SK-N-DZ (cell line): ENCODE measurements at regions not wholly inside any gene's neighbourhood (a gene's known extent, or its start where the extent isn't known, plus 50 kb on each side); places are given as distances from the start of the nearest gene placed in this dataset.

Experiments used
- DNase-seq: peaks from one replicate; pipeline ENCODE4 v3.0.0-alpha.2; 2015; ENCODE audit warnings: low spot score

GRCh38 chr11:112511911-112512310 is 251.3 kb upstream of the PLET1 start:
- DNase-seq: no peak

GRCh38 chr11:112513417-112513816 is 252.8 kb upstream of the PLET1 start:
- no peak for DNase-seq

GRCh38 chr11:112514011-112514740 is 253.5 kb upstream of the PLET1 start:
- no peak for DNase-seq

GRCh38 chr11:112516261-112516660 is 255.6 kb upstream of the PLET1 start:
- no peak for DNase-seq

- DNase-seq: no peak
Observed at GRCh38 chr11:112516755-112517154, 256.1 kb upstream of the PLET1 start.

- DNase-seq: no peak
Observed at GRCh38 chr11:112518371-112518770, 257.7 kb upstream of the PLET1 start.

- DNase-seq: no peak
Observed at GRCh38 chr11:112519751-112520150, 259.1 kb upstream of the PLET1 start.

GRCh38 chr11:112520354-112520753 is 259.7 kb upstream of the PLET1 start:
- no peak for DNase-seq

GRCh38 chr11:112522536-112522935 is 261.9 kb upstream of the PLET1 start:
- no peak for DNase-seq

GRCh38 chr11:112523031-112523430 is 262.4 kb upstream of the PLET1 start:
- no peak for DNase-seq

- no peak for DNase-seq
Observed at GRCh38 chr11:112523477-112523876, 262.8 kb upstream of the PLET1 start.

GRCh38 chr11:112523951-112524350 is 263.3 kb upstream of the PLET1 start:
- DNase-seq: no peak

GRCh38 chr11:112524798-112525197 is 264.1 kb upstream of the PLET1 start:
- no peak for DNase-seq

- no peak for DNase-seq
Observed at GRCh38 chr11:112525270-112525669, 264.6 kb upstream of the PLET1 start.

GRCh38 chr11:112525844-112526590 is 265.4 kb upstream of the PLET1 start:
- DNase-seq: no peak

- no peak for DNase-seq
Observed at GRCh38 chr11:112526699-112527416, 266.2 kb upstream of the PLET1 start.

GRCh38 chr11:112529071-112529470 is 268.4 kb upstream of the PLET1 start:
- no peak for DNase-seq

- DNase-seq: no peak
Observed at GRCh38 chr11:112532506-112532905, 271.8 kb upstream of the PLET1 start.

- no peak for DNase-seq
Observed at GRCh38 chr11:112533682-112534081, 273.0 kb upstream of the PLET1 start.

- no peak for DNase-seq
Observed at GRCh38 chr11:112534208-112534607, 273.5 kb upstream of the PLET1 start.

- no peak for DNase-seq
Observed at GRCh38 chr11:112537026-112537425, 276.4 kb upstream of the PLET1 start.

GRCh38 chr11:112537846-112538330 is 277.2 kb upstream of the PLET1 start:
- no peak for DNase-seq
